Neural crest cell (in vitro differentiated cells): ENCODE measurements at regions not wholly inside any gene's neighbourhood (a gene's known extent, or its start where the extent isn't known, plus 50 kb on each side); places are given as distances from the start of the nearest gene placed in this dataset.
A peak's percentile ranks its signal among the peaks of the same experiment; 100 is the strongest.

Experiments used
- DNase-seq: peaks from one replicate; pipeline ENCODE4 v3.0.0; 2021; ENCODE audit warnings: low read depth, mixed read lengths, low spot score
- H3K27ac Mint-ChIP-seq: one replicate; pipeline ENCODE4 v1.8.0; 2021; ENCODE audit warnings: mild to moderate bottlenecking, mixed read lengths; ENCODE audit not compliant: unreplicated experiment
- H3K27me3 Mint-ChIP-seq: 2 replicates; pipeline ENCODE4 v1.8.0; 2021; ENCODE audit warnings: low read depth, mild to moderate bottlenecking, mixed read lengths
- H3K36me3 Mint-ChIP-seq: 2 replicates; pipeline ENCODE4 v1.8.0; 2021; ENCODE audit warnings: low read depth, mild to moderate bottlenecking, mixed read lengths
- H3K4me1 Mint-ChIP-seq: 2 replicates; pipeline ENCODE4 v1.8.0; 2021; ENCODE audit warnings: mixed read lengths
- H3K4me3 Mint-ChIP-seq: one replicate; pipeline ENCODE4 v1.8.0; 2021; ENCODE audit warnings: mild to moderate bottlenecking, mixed read lengths
- H3K9me3 Mint-ChIP-seq: 2 replicates; pipeline ENCODE4 v1.8.0; 2021; ENCODE audit warnings: mixed read lengths
- TF ChIP-seq, protein P1 (sequence below): fragments of 200-600 bp; sonication (generic); conservative IDR thresholded peaks from 2 replicates; pipeline ENCODE4 v1.5.0; 2021; ENCODE audit warnings: antibody characterized with exemption, mild to moderate bottlenecking

DNA sequence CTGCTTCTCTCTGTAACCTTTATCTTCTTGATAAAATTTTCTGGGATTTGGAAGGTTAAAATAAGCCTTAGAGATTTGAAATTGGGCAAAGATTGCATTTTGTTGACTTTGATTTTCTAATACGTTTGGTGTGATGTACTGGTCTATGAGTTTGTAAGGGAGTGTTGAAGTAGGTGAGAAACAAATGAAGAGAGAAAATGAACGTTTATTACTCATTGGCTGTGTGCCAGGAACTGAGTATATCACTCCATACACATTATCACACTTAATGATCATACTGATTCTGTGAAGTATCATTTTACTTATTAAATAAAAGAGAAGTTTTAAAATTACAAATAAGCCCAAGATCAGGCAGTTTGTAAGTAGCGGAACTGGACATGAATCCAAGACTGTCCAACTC, 795.1 kb upstream of the ZEB2 start:
- TF ChIP-seq, protein P1, sequence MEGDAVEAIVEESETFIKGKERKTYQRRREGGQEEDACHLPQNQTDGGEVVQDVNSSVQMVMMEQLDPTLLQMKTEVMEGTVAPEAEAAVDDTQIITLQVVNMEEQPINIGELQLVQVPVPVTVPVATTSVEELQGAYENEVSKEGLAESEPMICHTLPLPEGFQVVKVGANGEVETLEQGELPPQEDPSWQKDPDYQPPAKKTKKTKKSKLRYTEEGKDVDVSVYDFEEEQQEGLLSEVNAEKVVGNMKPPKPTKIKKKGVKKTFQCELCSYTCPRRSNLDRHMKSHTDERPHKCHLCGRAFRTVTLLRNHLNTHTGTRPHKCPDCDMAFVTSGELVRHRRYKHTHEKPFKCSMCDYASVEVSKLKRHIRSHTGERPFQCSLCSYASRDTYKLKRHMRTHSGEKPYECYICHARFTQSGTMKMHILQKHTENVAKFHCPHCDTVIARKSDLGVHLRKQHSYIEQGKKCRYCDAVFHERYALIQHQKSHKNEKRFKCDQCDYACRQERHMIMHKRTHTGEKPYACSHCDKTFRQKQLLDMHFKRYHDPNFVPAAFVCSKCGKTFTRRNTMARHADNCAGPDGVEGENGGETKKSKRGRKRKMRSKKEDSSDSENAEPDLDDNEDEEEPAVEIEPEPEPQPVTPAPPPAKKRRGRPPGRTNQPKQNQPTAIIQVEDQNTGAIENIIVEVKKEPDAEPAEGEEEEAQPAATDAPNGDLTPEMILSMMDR: no peak
- no peak overlapping the region for H3K27ac Mint-ChIP-seq
- H3K4me3 Mint-ChIP-seq: no peak overlapping the region
- H3K27me3 Mint-ChIP-seq: no peaks in the 10 kb centered on the region
- peaks cover 13% of the 10 kb centered on the region for H3K9me3 Mint-ChIP-seq
- DNase-seq: no peak
- no peaks in the 10 kb centered on the region for H3K4me1 Mint-ChIP-seq
- H3K36me3 Mint-ChIP-seq: peaks cover 12% of the 10 kb centered on the region

DNA sequence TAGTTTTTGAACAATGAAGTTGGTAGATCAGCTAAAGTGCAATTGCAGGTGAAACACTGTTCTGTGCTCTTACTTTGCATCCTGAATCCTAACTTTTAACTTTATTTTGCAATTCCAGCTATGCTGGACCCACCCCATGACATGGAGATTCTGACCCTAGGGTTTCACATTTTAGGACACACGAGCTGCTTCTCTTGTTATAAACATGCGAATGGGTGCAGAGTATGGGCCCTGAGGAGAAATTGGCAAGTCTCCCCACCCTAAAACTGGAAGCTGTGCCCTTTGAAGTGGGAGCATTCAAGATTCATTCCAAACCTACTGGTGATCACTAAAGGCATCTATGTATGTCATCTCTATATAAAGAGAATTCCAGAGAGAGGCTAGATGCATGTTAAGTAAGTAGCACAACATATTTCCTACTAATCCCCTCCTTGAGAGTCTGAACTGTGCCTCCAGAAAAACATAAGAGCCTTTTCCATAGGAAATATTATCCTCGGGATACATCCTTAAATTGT, 794.3 kb upstream of the ZEB2 start:
- Mint-ChIP-seq H3K27me3 (no peaks in the 10 kb centered on the region), H3K36me3 (peaks cover 12% of the 10 kb centered on the region), H3K4me3 (no peak overlapping the region), H3K4me1 (no peaks in the 10 kb centered on the region), H3K27ac (no peak overlapping the region), H3K9me3 (peaks cover 18% of the 10 kb centered on the region)
- DNase-seq: no peak
- TF ChIP-seq, protein P1: no peak

DNA sequence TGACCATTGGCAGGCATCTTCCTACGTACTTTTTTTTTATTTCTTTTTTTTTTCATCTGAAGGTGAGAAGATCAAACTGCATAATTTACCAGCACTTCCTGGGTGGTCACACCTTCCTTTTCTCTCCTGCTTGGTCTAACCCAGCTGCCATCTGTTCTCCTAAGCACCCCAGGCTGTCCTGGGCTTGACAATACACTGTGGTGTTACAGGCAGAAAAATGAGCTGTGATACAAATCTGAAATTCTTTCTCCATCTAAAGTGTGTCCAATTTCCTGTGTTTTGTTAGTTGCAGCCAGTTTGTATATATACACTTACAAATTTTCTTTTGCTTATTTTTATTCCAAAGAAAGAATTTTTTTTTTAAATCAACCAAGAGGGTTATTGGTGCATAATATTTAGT, 786.0 kb upstream of the ZEB2 start:
- Mint-ChIP-seq H3K36me3 (no peaks in the 10 kb centered on the region), H3K9me3 (peaks cover 6% of the 10 kb centered on the region), H3K4me1 (peaks cover 24% of the 10 kb centered on the region), H3K27ac (no peak overlapping the region), H3K4me3 (no peak overlapping the region), H3K27me3 (no peaks in the 10 kb centered on the region)
- no peak for DNase-seq
- TF ChIP-seq, protein P1: no peak

DNA sequence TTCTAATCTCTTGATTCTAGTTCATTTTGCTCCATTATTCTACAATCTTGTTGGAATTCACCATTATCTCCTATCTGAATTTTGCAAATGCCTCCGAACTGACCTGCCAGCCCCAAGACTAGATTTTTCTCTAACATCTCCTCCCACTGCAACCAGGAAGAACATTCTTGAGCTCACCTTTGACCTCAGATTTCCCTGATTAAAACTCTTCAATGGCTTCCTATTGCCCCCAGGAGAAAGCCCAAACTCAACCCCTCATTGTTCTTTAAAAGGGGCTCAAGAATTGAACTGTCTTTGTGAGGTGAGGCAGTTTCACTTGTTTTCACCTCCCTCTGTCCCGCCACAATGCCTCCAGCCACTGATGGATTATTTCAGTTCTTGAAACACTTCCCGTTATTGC, 784.6 kb upstream of the ZEB2 start:
- Mint-ChIP-seq H3K4me3 (no peak overlapping the region), H3K27ac (peak overlapping the region; percentile 1), H3K4me1 (peaks cover 24% of the 10 kb centered on the region), H3K9me3 (peaks cover 3% of the 10 kb centered on the region), H3K36me3 (no peaks in the 10 kb centered on the region), H3K27me3 (no peaks in the 10 kb centered on the region)
- TF ChIP-seq, protein P1: no peak
- DNase-seq: no peak

DNA sequence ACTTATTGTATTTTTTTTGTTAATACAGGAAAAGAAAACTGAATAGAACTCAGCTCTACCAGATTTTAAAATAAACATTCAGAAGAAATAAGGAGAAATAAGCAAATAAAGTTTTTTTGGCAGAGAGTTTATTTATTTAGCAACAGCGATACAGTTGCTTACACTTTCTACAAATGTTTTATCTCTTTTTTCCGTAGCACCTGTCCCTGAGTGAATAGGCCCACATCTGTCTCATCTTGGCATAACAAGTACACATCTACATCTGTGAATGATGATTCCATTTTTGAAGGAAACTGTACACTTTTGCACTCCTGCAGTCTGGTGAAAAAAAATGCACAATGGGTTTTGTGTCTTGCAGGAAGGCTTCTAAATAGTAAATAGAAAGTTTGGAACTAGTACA, 783.6 kb upstream of the ZEB2 start:
- H3K27ac Mint-ChIP-seq: no peak overlapping the region
- no peaks in the 10 kb centered on the region for H3K9me3 Mint-ChIP-seq
- no peaks in the 10 kb centered on the region for H3K27me3 Mint-ChIP-seq
- no peak for DNase-seq
- no peak overlapping the region for H3K4me3 Mint-ChIP-seq
- TF ChIP-seq, protein P1: no peak
- H3K4me1 Mint-ChIP-seq: peaks cover 24% of the 10 kb centered on the region
- H3K36me3 Mint-ChIP-seq: no peaks in the 10 kb centered on the region

DNA sequence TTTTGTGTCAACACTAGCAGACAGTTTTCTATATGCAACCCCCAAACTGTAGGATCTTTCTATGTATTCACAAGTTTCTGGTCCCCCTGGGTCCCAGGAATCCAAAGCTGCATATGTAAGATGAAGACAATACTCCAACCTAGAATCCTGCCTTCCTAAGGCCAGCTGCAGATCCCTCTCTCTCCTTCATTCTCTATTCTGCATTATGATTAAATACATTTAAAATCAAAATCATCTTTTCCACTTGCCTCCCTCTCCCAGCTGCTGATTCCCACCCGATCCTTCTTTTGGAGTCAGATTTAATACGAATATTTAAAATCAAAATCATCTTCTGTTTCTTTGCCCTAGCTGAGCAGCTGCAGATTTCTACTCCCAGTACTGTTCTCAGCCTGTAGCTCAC, 783.0 kb upstream of the ZEB2 start:
- TF ChIP-seq, protein P1: no peak
- no peak for DNase-seq
- Mint-ChIP-seq H3K27ac (no peak overlapping the region), H3K36me3 (no peaks in the 10 kb centered on the region), H3K9me3 (no peaks in the 10 kb centered on the region), H3K4me1 (peaks cover 24% of the 10 kb centered on the region), H3K27me3 (no peaks in the 10 kb centered on the region), H3K4me3 (no peak overlapping the region)
